H9 (cell line): ENCODE measurements at regions not wholly inside any gene's neighbourhood (a gene's known extent, or its start where the extent isn't known, plus 50 kb on each side); places are given as distances from the start of the nearest gene placed in this dataset.

Experiments used
- DNase-seq: peaks from one replicate; pipeline ENCODE4 v3.0.0-alpha.2; 2017
- H2AFZ ChIP-seq: one replicate; pipeline ENCODE4 v1.6.1; 2013; ENCODE audit warnings: mild to moderate bottlenecking, low read length, control low read depth, moderate library complexity
- H2AK5ac ChIP-seq: 2 replicates; pipeline ENCODE4 v1.6.1; 2013; ENCODE audit warnings: low read length, control low read depth, mixed read lengths; ENCODE audit not compliant: insufficient read length
- H2BK120ac ChIP-seq: one replicate; pipeline ENCODE4 v1.6.1; 2013; ENCODE audit warnings: low read depth, mild to moderate bottlenecking, low read length, control low read depth, inconsistent platforms; ENCODE audit not compliant: poor library complexity, severe bottlenecking
- H2BK12ac ChIP-seq: 2 replicates; pipeline ENCODE4 v1.6.1; 2013; ENCODE audit warnings: low read length, control low read depth, mixed read lengths, low read depth; ENCODE audit not compliant: insufficient read length
- H2BK15ac ChIP-seq: 2 replicates; pipeline ENCODE4 v1.6.1; 2013; ENCODE audit warnings: low read depth, low read length, control low read depth
- H2BK20ac ChIP-seq: one replicate; pipeline ENCODE4 v1.6.1; 2013; ENCODE audit warnings: low read depth, mild to moderate bottlenecking, low read length, control low read depth, inconsistent platforms; ENCODE audit not compliant: poor library complexity, severe bottlenecking
- H2BK5ac ChIP-seq: 2 replicates; pipeline ENCODE4 v1.6.1; 2013; ENCODE audit warnings: low read length, control low read depth, mixed read lengths; ENCODE audit not compliant: insufficient read length
- H3K14ac ChIP-seq: 2 replicates; pipeline ENCODE4 v1.6.1; 2013; ENCODE audit warnings: low read length, control low read depth; ENCODE audit not compliant: insufficient read depth
- H3K18ac ChIP-seq: 2 replicates; pipeline ENCODE4 v1.6.1; 2013; ENCODE audit warnings: low read depth, mild to moderate bottlenecking, mixed read lengths, low read length, control low read depth; ENCODE audit not compliant: insufficient read length
- H3K23ac ChIP-seq: 2 replicates; pipeline ENCODE4 v1.6.1; 2013; ENCODE audit warnings: low read length, control low read depth, mixed read lengths, low read depth; ENCODE audit not compliant: insufficient read length
- H3K23me2 ChIP-seq: 2 replicates; pipeline ENCODE4 v1.6.1; 2013; ENCODE audit warnings: low read depth, mild to moderate bottlenecking, mixed read lengths, low read length, control low read depth; ENCODE audit not compliant: insufficient read length, poor library complexity, severe bottlenecking
- H3K27ac ChIP-seq: 2 replicates; pipeline ENCODE4 v1.5.1; 2013; ENCODE audit warnings: low read length, control low read depth, mixed read lengths, low read depth; ENCODE audit not compliant: insufficient read length
- H3K27me3 ChIP-seq: 2 replicates; pipeline ENCODE4 v1.6.1; 2013; ENCODE audit warnings: low read length, control low read depth, inconsistent platforms; ENCODE audit not compliant: insufficient read depth
- H3K4ac ChIP-seq: 2 replicates; pipeline ENCODE4 v1.6.1; 2013; ENCODE audit warnings: low read depth, mild to moderate bottlenecking, control low read depth, inconsistent platforms, low read length, moderate library complexity
- H3K4me1 ChIP-seq: 2 replicates; pipeline ENCODE4 v1.6.1; 2013; ENCODE audit warnings: low read length, control low read depth, inconsistent platforms; ENCODE audit not compliant: insufficient read depth
- H3K4me2 ChIP-seq: 2 replicates; pipeline ENCODE4 v1.6.1; 2013; ENCODE audit warnings: low read length, control low read depth, mixed read lengths; ENCODE audit not compliant: insufficient read length, insufficient read depth
- H3K56ac ChIP-seq: 2 replicates; pipeline ENCODE4 v1.6.1; 2013; ENCODE audit warnings: low read depth, mild to moderate bottlenecking, mixed read lengths, low read length, control low read depth; ENCODE audit not compliant: insufficient read length
- H3K79me1 ChIP-seq: 2 replicates; pipeline ENCODE4 v1.6.1; 2013; ENCODE audit warnings: low read depth, mild to moderate bottlenecking, moderate library complexity, low read length, control low read depth, inconsistent platforms; ENCODE audit not compliant: insufficient read depth, poor library complexity, severe bottlenecking
- H3K79me2 ChIP-seq: 2 replicates; pipeline ENCODE4 v1.6.1; 2013; ENCODE audit warnings: low read length, control low read depth, inconsistent platforms; ENCODE audit not compliant: insufficient read depth
- H3K9ac ChIP-seq: 2 replicates; pipeline ENCODE4 v1.6.1; 2013; ENCODE audit warnings: low read length, control low read depth, mixed read lengths; ENCODE audit not compliant: insufficient read length; ENCODE audit errors: extremely low read depth
- H3K9me3 ChIP-seq: one replicate; pipeline ENCODE4 v1.6.1; 2013; ENCODE audit warnings: low read depth, low read length, inconsistent platforms; ENCODE audit not compliant: control insufficient read depth
- H3T11ph ChIP-seq: one replicate; pipeline ENCODE4 v1.6.1; 2013; ENCODE audit warnings: mild to moderate bottlenecking, low read length, control low read depth, inconsistent platforms
- H4K20me1 ChIP-seq: one replicate; pipeline ENCODE4 v1.6.1; 2013; ENCODE audit not compliant: control insufficient read depth, insufficient read length, insufficient read depth
- H4K5ac ChIP-seq: 2 replicates; pipeline ENCODE4 v1.6.1; 2013; ENCODE audit warnings: low read depth, mild to moderate bottlenecking, mixed read lengths, low read length, control low read depth; ENCODE audit not compliant: insufficient read length
- H4K8ac ChIP-seq: replicated peaks from 2 replicates; pipeline ENCODE4 v1.6.1; 2013; ENCODE audit warnings: low read length, control low read depth, mixed read lengths, low read depth; ENCODE audit not compliant: insufficient read length
- H4K91ac ChIP-seq: 2 replicates; pipeline ENCODE4 v1.6.1; 2013; ENCODE audit warnings: low read depth, mild to moderate bottlenecking, moderate library complexity, mixed read lengths, low read length, control low read depth; ENCODE audit not compliant: insufficient read length
- H3K27ac Mint-ChIP-seq, 3 experiments: 2 replicates in 2 of 3; 3 replicates in 1 of 3; pipeline ENCODE4 v1.8.0; 2020 to 2021; ENCODE audit warnings: mixed read lengths in 3 of 3, mild to moderate bottlenecking in 1 of 3, moderate library complexity in 1 of 3
- H3K27me3 Mint-ChIP-seq: 2 replicates; pipeline ENCODE4 v1.8.0; 2021; ENCODE audit warnings: low read depth, mild to moderate bottlenecking, moderate library complexity, mixed read lengths
- H3K36me3 Mint-ChIP-seq, 3 experiments: 2 replicates in 2 of 3; 3 replicates in 1 of 3; pipeline ENCODE4 v1.8.0; 2020 to 2021; ENCODE audit warnings: low read depth in 3 of 3, mixed read lengths in 3 of 3; ENCODE audit not compliant: insufficient read depth in 1 of 3
- H3K4me1 Mint-ChIP-seq, 2 experiments: 2 replicates each; pipeline ENCODE4 v1.8.0; 2020; ENCODE audit warnings: mixed read lengths in 2 of 2
- H3K4me3 Mint-ChIP-seq, 2 experiments: 2 replicates in 1 of 2; 3 replicates in 1 of 2; pipeline ENCODE4 v1.8.0; 2020 to 2021; ENCODE audit warnings: mild to moderate bottlenecking in 2 of 2, mixed read lengths in 2 of 2, moderate library complexity in 1 of 2
- H3K9me3 Mint-ChIP-seq, 2 experiments: 2 replicates in 1 of 2; 3 replicates in 1 of 2; pipeline ENCODE4 v1.8.0; 2020; ENCODE audit warnings: mild to moderate bottlenecking in 2 of 2, mixed read lengths in 2 of 2, moderate library complexity in 1 of 2
- WGBS: extraction: QIAGEN DNeasy Blood & Tissue Kit; methylation state at CpG from one replicate; pipeline ENCODE4 v1.1.7; 2013; ENCODE audit warnings: missing lambda C conversion rate, low lambda C conversion rate, mixed read lengths; ENCODE audit not compliant: insufficient read length; ENCODE audit errors: extremely low coverage; 5-methylcytosine and 5-hydroxymethylcytosine counted together
- TF ChIP-seq, protein P1 (sequence below): fragments of 200-600 bp; sonication (generic); conservative IDR thresholded peaks from 3 replicates; pipeline ENCODE4 v1.8.0; 2021; ENCODE audit warnings: antibody characterized with exemption, mild to moderate bottlenecking

GRCh38 chr13:68368922-68369321 lies 1138.8 kb upstream of the PCDH9 start:
- H3K27me3 ChIP-seq, result no peaks in the 10 kb centered on the region
- no peak overlapping the region for H3K27ac Mint-ChIP-seq
- H2AK5ac ChIP-seq, result no peak overlapping the region
- no peak overlapping the region for H4K5ac ChIP-seq
- H4K8ac ChIP-seq, result no peak overlapping the region
- H3K4me1 ChIP-seq, result no peaks in the 10 kb centered on the region
- H3K4me1 Mint-ChIP-seq, result no peaks in the 10 kb centered on the region
- no peaks in the 10 kb centered on the region for H4K20me1 ChIP-seq
- H3K9me3 ChIP-seq, result no peaks in the 10 kb centered on the region
- no peak overlapping the region for H3K23ac ChIP-seq
- H2BK120ac ChIP-seq, result no peak overlapping the region
- peaks cover 0 to 7% of the 10 kb centered on the region in 2 experiments; a peak in 3 of 5 replicates for H3K9me3 Mint-ChIP-seq
- H3K4ac ChIP-seq, result no peak overlapping the region
- no peak overlapping the region for H3K4me3 Mint-ChIP-seq
- no peak overlapping the region for H2BK5ac ChIP-seq
- H3K18ac ChIP-seq, result no peak overlapping the region
- H3K9ac ChIP-seq, result no peak overlapping the region
- no peak overlapping the region for H2BK12ac ChIP-seq
- H2AFZ ChIP-seq, result no peak overlapping the region
- no peak overlapping the region for H2BK15ac ChIP-seq
- no peaks in the 10 kb centered on the region for H3K27me3 Mint-ChIP-seq
- no peak overlapping the region for H3K14ac ChIP-seq
- no peak overlapping the region for H3K27ac ChIP-seq
- TF ChIP-seq, protein P1, sequence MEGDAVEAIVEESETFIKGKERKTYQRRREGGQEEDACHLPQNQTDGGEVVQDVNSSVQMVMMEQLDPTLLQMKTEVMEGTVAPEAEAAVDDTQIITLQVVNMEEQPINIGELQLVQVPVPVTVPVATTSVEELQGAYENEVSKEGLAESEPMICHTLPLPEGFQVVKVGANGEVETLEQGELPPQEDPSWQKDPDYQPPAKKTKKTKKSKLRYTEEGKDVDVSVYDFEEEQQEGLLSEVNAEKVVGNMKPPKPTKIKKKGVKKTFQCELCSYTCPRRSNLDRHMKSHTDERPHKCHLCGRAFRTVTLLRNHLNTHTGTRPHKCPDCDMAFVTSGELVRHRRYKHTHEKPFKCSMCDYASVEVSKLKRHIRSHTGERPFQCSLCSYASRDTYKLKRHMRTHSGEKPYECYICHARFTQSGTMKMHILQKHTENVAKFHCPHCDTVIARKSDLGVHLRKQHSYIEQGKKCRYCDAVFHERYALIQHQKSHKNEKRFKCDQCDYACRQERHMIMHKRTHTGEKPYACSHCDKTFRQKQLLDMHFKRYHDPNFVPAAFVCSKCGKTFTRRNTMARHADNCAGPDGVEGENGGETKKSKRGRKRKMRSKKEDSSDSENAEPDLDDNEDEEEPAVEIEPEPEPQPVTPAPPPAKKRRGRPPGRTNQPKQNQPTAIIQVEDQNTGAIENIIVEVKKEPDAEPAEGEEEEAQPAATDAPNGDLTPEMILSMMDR, result no peak
- H3T11ph ChIP-seq, result no peak overlapping the region
- H3K4me2 ChIP-seq, result no peak overlapping the region
- H3K79me2 ChIP-seq, result no peaks in the 10 kb centered on the region
- H3K23me2 ChIP-seq, result no peaks in the 10 kb centered on the region
- H3K36me3 Mint-ChIP-seq, result peaks cover 0 to 4% (median 0%) of the 10 kb centered on the region in 3 experiments; a peak in 2 of 7 replicates
- no CpG with 5 or more reads among the region's 2 CpGs for WGBS
- DNase-seq, result no peak
- no peaks in the 10 kb centered on the region for H3K79me1 ChIP-seq
- no peak overlapping the region for H3K56ac ChIP-seq
- no peak overlapping the region for H2BK20ac ChIP-seq
- no peak overlapping the region for H4K91ac ChIP-seq
